ENCODE measurements at regions not wholly inside any gene's neighbourhood (a gene's known extent, or its start where the extent isn't known, plus 50 kb on each side); places are given as distances from the start of the nearest gene placed in this dataset.

DNA sequence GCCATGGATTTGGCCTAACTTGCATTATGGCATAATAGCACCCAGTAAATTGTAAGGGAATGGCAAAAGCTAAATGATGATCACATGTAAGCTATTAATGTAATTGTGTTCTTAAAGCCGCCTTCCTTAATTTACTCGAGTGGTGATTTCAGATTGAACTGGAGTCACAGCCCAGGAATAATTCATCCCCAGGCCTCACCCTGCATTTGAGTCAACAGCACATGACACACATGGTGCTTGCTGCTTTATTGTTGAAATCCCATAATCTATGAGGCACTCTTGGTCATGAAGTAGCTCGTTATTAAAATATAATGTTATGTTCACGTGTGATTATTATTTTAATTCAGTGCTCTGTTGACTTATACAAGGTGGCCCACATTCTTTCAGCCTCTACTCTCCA is 547.5 kb downstream of the VRK1 start:
- Histone ChIP-seq H3K27ac (ENCODE audit: extremely low read length, insufficient read depth, low read length) (no peak overlapping the region), H3K9me3 (ENCODE audit: low read length) (peaks cover 81% of the 10 kb centered on the region), H3K27me3 (ENCODE audit: control insufficient read depth in 1 of 2, insufficient read depth in 2 of 2, low read length in 2 of 2) (no peaks in the 10 kb centered on the region), H3K36me3 (replicated peaks in 1 of 2; ENCODE audit: control insufficient read depth in 1 of 2, insufficient read depth in 2 of 2, low read length in 2 of 2) (no peaks in the 10 kb centered on the region), H3K79me2 (ENCODE audit: insufficient read depth, low read length) (no peaks in the 10 kb centered on the region), H2AFZ (ENCODE audit: low read length) (no peak overlapping the region), H3K9ac (ENCODE audit: insufficient read depth, low read depth, low read length) (no peak overlapping the region), H4K20me1 (ENCODE audit: insufficient read depth, low read length) (no peaks in the 10 kb centered on the region), H3K4me3 (replicated peaks in 1 of 3; ENCODE audit: insufficient read depth in 1 of 3, low read depth in 2 of 3, low read length in 3 of 3) (no peak overlapping the region), H3K4me2 (ENCODE audit: low read depth, low read length) (no peak overlapping the region), H3K4me1 (ENCODE audit: insufficient read depth, low read length) (no peaks in the 10 kb centered on the region)
- in situ Hi-C loops (cut with HindIII; ENCODE audit: extremely low pct_ligation_motif_present, low pct_unique_long_range_greater_than_20kb) (no loop called here), intact Hi-C loops (cut with micrococcal nuclease; ENCODE audit: unreplicated experiment) (no loop called here)
- ATAC-seq = no peak
- no peak for DNase-seq (ENCODE audit: low spot score)
- FAIRE-seq = no peak
- BruUV-seq (replicated peaks) = no TSS peak
- CTCF ChIA-PET (ENCODE audit: low intra/inter-chr PET ratio, low total read pairs) = no interaction called here
- WGBS (ENCODE audit: low lambda C conversion rate) = 14% methylated on average over 4 of the region's 4 CpGs
- POLR2A ChIA-PET = no interaction called here
- TF ChIP-seq ZSCAN22 (CRISPR knock-in tag; IDR thresholded peaks at IDR 0.05) = no peak
- no peak for TF ChIP-seq ASH2L (IDR thresholded peaks at IDR 0.05; ENCODE audit: insufficient read length, low read depth, low read length)
- TF ChIP-seq ZIK1 (CRISPR knock-in tag; IDR thresholded peaks at IDR 0.05; ENCODE audit: borderline replicate concordance, low read depth) = no peak
- TF ChIP-seq CBX2 (IDR thresholded peaks at IDR 0.05; ENCODE audit: low read depth, low read length) = no peak
- no peak for TF ChIP-seq CBX2 (CRISPR knock-in tag; IDR thresholded peaks at IDR 0.05; ENCODE audit: low read depth)
- TF ChIP-seq SRSF9 (IDR thresholded peaks at IDR 0.05; ENCODE audit: borderline replicate concordance, insufficient read depth, low read depth, low read length, poor library complexity, severe bottlenecking) = no peak
- no peak for TF ChIP-seq CEBPG (CRISPR knock-in tag; IDR thresholded peaks at IDR 0.05)
- no peak for TF ChIP-seq MED8 (CRISPR knock-in tag; IDR thresholded peaks at IDR 0.05; ENCODE audit: insufficient replicate concordance)
- TF ChIP-seq, protein P1, sequence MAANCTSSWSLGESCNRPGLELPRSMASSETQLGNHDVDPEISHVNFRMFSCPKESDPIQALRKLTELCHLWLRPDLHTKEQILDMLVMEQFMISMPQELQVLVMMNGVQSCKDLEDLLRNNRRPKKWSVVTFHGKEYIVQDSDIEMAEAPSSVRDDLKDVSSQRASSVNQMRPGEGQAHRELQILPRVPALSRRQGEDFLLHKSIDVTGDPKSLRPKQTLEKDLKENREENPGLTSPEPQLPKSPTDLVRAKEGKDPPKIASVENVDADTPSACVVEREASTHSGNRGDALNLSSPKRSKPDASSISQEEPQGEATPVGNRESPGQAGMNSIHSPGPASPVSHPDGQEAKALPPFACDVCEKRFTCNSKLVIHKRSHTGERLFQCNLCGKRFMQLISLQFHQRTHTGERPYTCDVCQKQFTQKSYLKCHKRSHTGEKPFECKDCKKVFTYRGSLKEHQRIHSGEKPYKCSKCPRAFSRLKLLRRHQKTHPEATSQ (CRISPR knock-in tag; IDR thresholded peaks at IDR 0.05; ENCODE audit: borderline replicate concordance) = no peak
- no peak for TF ChIP-seq U2AF1 (optimal IDR thresholded peaks at IDR 0.05; ENCODE audit: low read depth, low read length)
- no peak for TF ChIP-seq ZNF24 (IDR thresholded peaks at IDR 0.05)
- TF ChIP-seq MZF1 (CRISPR knock-in tag; IDR thresholded peaks at IDR 0.05; ENCODE audit: borderline replicate concordance) = no peak
- TF ChIP-seq REXO4 (CRISPR knock-in tag; IDR thresholded peaks at IDR 0.05; ENCODE audit: borderline replicate concordance) = no peak
- TF ChIP-seq, protein P2, sequence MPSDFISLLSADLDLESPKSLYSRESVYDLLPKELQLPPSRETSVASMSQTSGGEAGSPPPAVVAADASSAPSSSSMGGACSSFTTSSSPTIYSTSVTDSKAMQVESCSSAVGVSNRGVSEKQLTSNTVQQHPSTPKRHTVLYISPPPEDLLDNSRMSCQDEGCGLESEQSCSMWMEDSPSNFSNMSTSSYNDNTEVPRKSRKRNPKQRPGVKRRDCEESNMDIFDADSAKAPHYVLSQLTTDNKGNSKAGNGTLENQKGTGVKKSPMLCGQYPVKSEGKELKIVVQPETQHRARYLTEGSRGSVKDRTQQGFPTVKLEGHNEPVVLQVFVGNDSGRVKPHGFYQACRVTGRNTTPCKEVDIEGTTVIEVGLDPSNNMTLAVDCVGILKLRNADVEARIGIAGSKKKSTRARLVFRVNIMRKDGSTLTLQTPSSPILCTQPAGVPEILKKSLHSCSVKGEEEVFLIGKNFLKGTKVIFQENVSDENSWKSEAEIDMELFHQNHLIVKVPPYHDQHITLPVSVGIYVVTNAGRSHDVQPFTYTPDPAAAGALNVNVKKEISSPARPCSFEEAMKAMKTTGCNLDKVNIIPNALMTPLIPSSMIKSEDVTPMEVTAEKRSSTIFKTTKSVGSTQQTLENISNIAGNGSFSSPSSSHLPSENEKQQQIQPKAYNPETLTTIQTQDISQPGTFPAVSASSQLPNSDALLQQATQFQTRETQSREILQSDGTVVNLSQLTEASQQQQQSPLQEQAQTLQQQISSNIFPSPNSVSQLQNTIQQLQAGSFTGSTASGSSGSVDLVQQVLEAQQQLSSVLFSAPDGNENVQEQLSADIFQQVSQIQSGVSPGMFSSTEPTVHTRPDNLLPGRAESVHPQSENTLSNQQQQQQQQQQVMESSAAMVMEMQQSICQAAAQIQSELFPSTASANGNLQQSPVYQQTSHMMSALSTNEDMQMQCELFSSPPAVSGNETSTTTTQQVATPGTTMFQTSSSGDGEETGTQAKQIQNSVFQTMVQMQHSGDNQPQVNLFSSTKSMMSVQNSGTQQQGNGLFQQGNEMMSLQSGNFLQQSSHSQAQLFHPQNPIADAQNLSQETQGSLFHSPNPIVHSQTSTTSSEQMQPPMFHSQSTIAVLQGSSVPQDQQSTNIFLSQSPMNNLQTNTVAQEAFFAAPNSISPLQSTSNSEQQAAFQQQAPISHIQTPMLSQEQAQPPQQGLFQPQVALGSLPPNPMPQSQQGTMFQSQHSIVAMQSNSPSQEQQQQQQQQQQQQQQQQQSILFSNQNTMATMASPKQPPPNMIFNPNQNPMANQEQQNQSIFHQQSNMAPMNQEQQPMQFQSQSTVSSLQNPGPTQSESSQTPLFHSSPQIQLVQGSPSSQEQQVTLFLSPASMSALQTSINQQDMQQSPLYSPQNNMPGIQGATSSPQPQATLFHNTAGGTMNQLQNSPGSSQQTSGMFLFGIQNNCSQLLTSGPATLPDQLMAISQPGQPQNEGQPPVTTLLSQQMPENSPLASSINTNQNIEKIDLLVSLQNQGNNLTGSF (CRISPR knock-in tag; IDR thresholded peaks at IDR 0.05) = no peak
- TF ChIP-seq ZMAT3 (CRISPR knock-in tag; conservative IDR thresholded peaks at IDR 0.05) = no peak

Data from HepG2 (cell line).